GM12892 (cell line): ENCODE measurements at regions not wholly inside any gene's neighbourhood (a gene's known extent, or its start where the extent isn't known, plus 50 kb on each side); places are given as distances from the start of the nearest gene placed in this dataset.

Source experiments
- POLR2A ChIP-seq: IDR thresholded peaks from 2 replicates; pipeline ENCODE4 v1.6.1; 2011; ENCODE audit warnings: low read depth, low read length, control low read depth
- POLR2AphosphoS5 ChIP-seq: IDR thresholded peaks from 2 replicates; pipeline ENCODE4 v1.6.1; 2011; ENCODE audit warnings: low read depth, low read length, control low read depth
- TAF1 ChIP-seq: IDR thresholded peaks from 2 replicates; pipeline ENCODE4 v1.6.1; 2011; ENCODE audit warnings: low read depth, mild to moderate bottlenecking, control low read depth, low read length, borderline replicate concordance

- TF ChIP-seq POLR2A = no peak
- TF ChIP-seq POLR2AphosphoS5 = no peak
- TF ChIP-seq TAF1 = no peak
Measured at GRCh38 chr6:125380474-125380873, 78.7 kb upstream of the HDDC2 start.
